HepG2 (cell line): ENCODE measurements at regions not wholly inside any gene's neighbourhood (a gene's known extent, or its start where the extent isn't known, plus 50 kb on each side); places are given as distances from the start of the nearest gene placed in this dataset.

Experiments used
- DZIP1 ChIP-seq: sonication (generic); formaldehyde crosslinking; IDR thresholded peaks from 2 replicates; pipeline ENCODE4 v1.5.0; 2020; ENCODE audit warnings: mild to moderate bottlenecking, missing genetic modification reagents
- LBX2 ChIP-seq: sonication (generic); formaldehyde crosslinking; IDR thresholded peaks from 2 replicates; pipeline ENCODE4 v1.5.0; 2020; ENCODE audit warnings: missing genetic modification reagents, mild to moderate bottlenecking, borderline replicate concordance
- SMARCE1 ChIP-seq: fragments of 450-650 bp; IDR thresholded peaks from 2 replicates; pipeline ENCODE4 v1.6.1; 2017; ENCODE audit warnings: borderline replicate concordance
- TFDP1 ChIP-seq: IDR thresholded peaks from 2 replicates; pipeline ENCODE4 v1.6.1; 2016; ENCODE audit warnings: missing compliant biosample characterization, missing genetic modification reagents, borderline replicate concordance
- ZBTB46 ChIP-seq: sonication (generic); formaldehyde crosslinking; IDR thresholded peaks from 2 replicates; pipeline ENCODE4 v1.4.0; 2020; ENCODE audit warnings: mild to moderate bottlenecking, missing genetic modification reagents, borderline replicate concordance
- ZC3H4 ChIP-seq: sonication (generic); formaldehyde crosslinking; IDR thresholded peaks from 2 replicates; pipeline ENCODE4 v1.4.0; 2020; ENCODE audit warnings: missing genetic modification reagents, borderline replicate concordance
- ZNF142 ChIP-seq: sonication (generic); formaldehyde crosslinking; IDR thresholded peaks from 2 replicates; pipeline ENCODE4 v1.4.0; 2020; ENCODE audit warnings: missing genetic modification reagents
- ZNF383 ChIP-seq: sonication (generic); formaldehyde crosslinking; IDR thresholded peaks from 2 replicates; pipeline ENCODE4 v1.4.0; 2020; ENCODE audit warnings: missing genetic modification reagents, mild to moderate bottlenecking, borderline replicate concordance
- ZNF776 ChIP-seq: sonication (generic); formaldehyde crosslinking; IDR thresholded peaks from 2 replicates; pipeline ENCODE4 v1.4.0; 2020; ENCODE audit warnings: mild to moderate bottlenecking, missing genetic modification reagents

GRCh38 chr11:93271596-93271995, 58.9 kb upstream of the DEUP1 start (continued):
- TF ChIP-seq ZNF142 (CRISPR knock-in tag) (no peak), ZC3H4 (no peak), ZNF383 (CRISPR knock-in tag) (no peak), ZNF776 (no peak), ZBTB46 (CRISPR knock-in tag) (no peak), LBX2 (CRISPR knock-in tag) (no peak), SMARCE1 (no peak), TFDP1 (CRISPR knock-in tag) (no peak), DZIP1 (CRISPR knock-in tag) (no peak)
